GM21447 (cell line): ENCODE measurements at regions not wholly inside any gene's neighbourhood (a gene's known extent, or its start where the extent isn't known, plus 50 kb on each side); places are given as distances from the start of the nearest gene placed in this dataset.
A peak's percentile ranks its signal among the peaks of the same experiment; 100 is the strongest.
"Not testable (repeated sequence)": the region's sequence is repeated elsewhere in the genome, so short reads cannot be mapped to it uniquely, and the experiment has no call there.

Experiments
- ATAC-seq: cut with Tn5 transposase; IDR thresholded peaks from one replicate; pipeline ENCODE4 v1.9.1; 2021; ENCODE audit not compliant: unreplicated experiment

- ATAC-seq: no peak
These were observed 424.9 kb upstream of the UBE2E3 start for GRCh38 chr2:180555391-180555965.

- no peak for ATAC-seq
These were observed 426.1 kb upstream of the UBE2E3 start for GRCh38 chr2:180554330-180554729.

GRCh38 chr2:180553094-180553715 is 427.2 kb upstream of the UBE2E3 start:
- no peak for ATAC-seq

- no peak for ATAC-seq
These were observed 437.9 kb upstream of the UBE2E3 start for GRCh38 chr2:180542511-180542910.

GRCh38 chr2:180540761-180541160 is 439.6 kb upstream of the UBE2E3 start:
- ATAC-seq: no peak

GRCh38 chr2:180539541-180539940 is 440.9 kb upstream of the UBE2E3 start:
- ATAC-seq: no peak

GRCh38 chr2:180535289-180535688 is 445.1 kb upstream of the UBE2E3 start:
- no peak for ATAC-seq

GRCh38 chr2:180531787-180532186 is 448.6 kb upstream of the UBE2E3 start:
- not testable (repeated sequence) for ATAC-seq

- ATAC-seq: no peak
These were observed 455.9 kb upstream of the UBE2E3 start for GRCh38 chr2:180524499-180524898.

GRCh38 chr2:180523621-180524340 is 456.6 kb upstream of the UBE2E3 start:
- ATAC-seq: no peak

- no peak for ATAC-seq
These were observed 459.4 kb upstream of the UBE2E3 start for GRCh38 chr2:180520921-180521581.

- no peak for ATAC-seq
These were observed 460.2 kb upstream of the UBE2E3 start for GRCh38 chr2:180520206-180520605.

- no peak for ATAC-seq
These were observed 461.1 kb upstream of the UBE2E3 start for GRCh38 chr2:180519276-180519675.

GRCh38 chr2:180516232-180516631 is 464.2 kb upstream of the UBE2E3 start:
- peak; percentile 74 for ATAC-seq

- no peak for ATAC-seq
These were observed 467.0 kb upstream of the UBE2E3 start for GRCh38 chr2:180513389-180513788.

GRCh38 chr2:180508458-180508857 is 471.9 kb upstream of the UBE2E3 start:
- no peak for ATAC-seq

- ATAC-seq: no peak
These were observed 473.4 kb upstream of the UBE2E3 start for GRCh38 chr2:180507028-180507427.

- ATAC-seq: no peak
These were observed 475.2 kb upstream of the UBE2E3 start for GRCh38 chr2:180505203-180505602.

- no peak for ATAC-seq
These were observed 482.7 kb upstream of the UBE2E3 start for GRCh38 chr2:180497621-180498152.

GRCh38 chr2:180495606-180496005 is 484.8 kb upstream of the UBE2E3 start:
- ATAC-seq: no peak

- ATAC-seq: no peak
These were observed 486.1 kb upstream of the UBE2E3 start for GRCh38 chr2:180494286-180494685.

GRCh38 chr2:180482696-180483095 is 475.6 kb upstream of the CWC22 start:
- ATAC-seq: no peak
